Cardiac muscle cell (in vitro differentiated cells and primary cell): ENCODE measurements at regions not wholly inside any gene's neighbourhood (a gene's known extent, or its start where the extent isn't known, plus 50 kb on each side); places are given as distances from the start of the nearest gene placed in this dataset.
"Not testable (repeated sequence)": the region's sequence is repeated elsewhere in the genome, so short reads cannot be mapped to it uniquely, and the experiment has no call there.

Source experiments
- DNase-seq, 2 donors: peaks; one replicate each; pipeline versions ENCODE4 v3.0.0 to v3.0.0-alpha.2; 2010 to 2017; ENCODE audit warnings: low read depth in 1 of 2, low spot score in 1 of 2
- H3K27ac ChIP-seq: fragments of 200-600 bp; sonication (generic); 2 replicates; pipeline ENCODE4 v1.5.1; 2016
- H3K27me3 ChIP-seq: fragments of 200-600 bp; sonication (generic); 2 replicates; pipeline ENCODE4 v1.6.0; 2016; ENCODE audit warnings: control low read depth
- H3K36me3 ChIP-seq: fragments of 200-600 bp; sonication (generic); 2 replicates; pipeline ENCODE4 v1.5.1; 2016; ENCODE audit warnings: control low read depth
- H3K4me1 ChIP-seq: fragments of 200-600 bp; sonication (generic); 2 replicates; pipeline ENCODE4 v1.8.1; 2017; ENCODE audit warnings: low read depth, mild to moderate bottlenecking, mixed run types
- H3K4me3 ChIP-seq: fragments of 200-600 bp; sonication (generic); 2 replicates; pipeline ENCODE4 v1.5.1; 2016; ENCODE audit warnings: mild to moderate bottlenecking
- H3K9me3 ChIP-seq: fragments of 200-600 bp; sonication (generic); 2 replicates; pipeline ENCODE4 v1.5.1; 2017; ENCODE audit warnings: low read depth, mild to moderate bottlenecking, control low read depth
- CTCF ChIP-seq: IDR thresholded peaks from 2 replicates; pipeline ENCODE4 v1.5.1; 2012; ENCODE audit warnings: low read depth, mild to moderate bottlenecking, low read length

DNA sequence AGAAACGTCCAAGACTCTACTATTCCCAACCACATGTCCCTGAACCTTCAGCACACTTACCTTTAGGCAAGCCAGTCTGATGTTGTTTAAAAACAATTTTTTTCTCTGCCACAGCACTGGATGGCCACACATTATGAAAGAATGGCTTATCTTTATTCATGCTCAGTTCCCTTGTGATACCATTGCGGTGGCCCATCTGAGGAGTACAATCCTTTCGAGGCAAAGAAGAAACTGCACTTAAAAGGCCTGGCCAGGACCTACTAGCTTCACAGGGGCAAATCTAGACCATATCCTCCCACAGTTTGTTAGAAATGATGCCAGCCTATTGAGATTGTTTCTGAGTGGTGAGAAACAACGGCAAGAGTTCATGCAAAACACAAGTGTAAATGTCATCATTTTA, 88.4 kb upstream of the PLEKHG1 start:
- no peak for DNase-seq
- no peak overlapping the region for H3K27ac ChIP-seq
- TF ChIP-seq CTCF = no peak
- no peak overlapping the region for H3K4me3 ChIP-seq
- H3K36me3 ChIP-seq = no peaks in the 10 kb centered on the region
- no peaks in the 10 kb centered on the region for H3K4me1 ChIP-seq
- no peaks in the 10 kb centered on the region for H3K27me3 ChIP-seq
- no peaks in the 10 kb centered on the region for H3K9me3 ChIP-seq

- DNase-seq = no peak
- no peak overlapping the region for H3K27ac ChIP-seq
- H3K9me3 ChIP-seq = no peaks in the 10 kb centered on the region
Measured at GRCh38 chr6:150514806-150515380, 84.8 kb upstream of the PLEKHG1 start.

GRCh38 chr6:150516199-150516598, 83.5 kb upstream of the PLEKHG1 start:
- DNase-seq = no peak
- H3K9me3 ChIP-seq = no peaks in the 10 kb centered on the region
- no peaks in the 10 kb centered on the region for H3K36me3 ChIP-seq
- H3K4me1 ChIP-seq = no peaks in the 10 kb centered on the region
- H3K4me3 ChIP-seq = no peak overlapping the region
- H3K27me3 ChIP-seq = no peaks in the 10 kb centered on the region
- H3K27ac ChIP-seq = no peak overlapping the region
- TF ChIP-seq CTCF = no peak

More at GRCh38 chr6:150514806-150515380, 84.8 kb upstream of the PLEKHG1 start:
- Histone ChIP-seq H3K36me3 (no peaks in the 10 kb centered on the region), H3K27me3 (no peaks in the 10 kb centered on the region), H3K4me3 (no peak overlapping the region), H3K4me1 (no peaks in the 10 kb centered on the region)
- TF ChIP-seq CTCF = no peak

GRCh38 chr6:150517175-150517574, 82.5 kb upstream of the PLEKHG1 start:
- TF ChIP-seq CTCF = no peak
- Histone ChIP-seq H3K27me3 (no peaks in the 10 kb centered on the region), H3K4me3 (no peak overlapping the region), H3K9me3 (no peaks in the 10 kb centered on the region), H3K36me3 (no peaks in the 10 kb centered on the region), H3K4me1 (no peaks in the 10 kb centered on the region), H3K27ac (no peak overlapping the region)
- DNase-seq = no peak

GRCh38 chr6:150521482-150521881, 78.2 kb upstream of the PLEKHG1 start:
- H3K27me3 ChIP-seq = no peaks in the 10 kb centered on the region
- no peak for TF ChIP-seq CTCF

DNA sequence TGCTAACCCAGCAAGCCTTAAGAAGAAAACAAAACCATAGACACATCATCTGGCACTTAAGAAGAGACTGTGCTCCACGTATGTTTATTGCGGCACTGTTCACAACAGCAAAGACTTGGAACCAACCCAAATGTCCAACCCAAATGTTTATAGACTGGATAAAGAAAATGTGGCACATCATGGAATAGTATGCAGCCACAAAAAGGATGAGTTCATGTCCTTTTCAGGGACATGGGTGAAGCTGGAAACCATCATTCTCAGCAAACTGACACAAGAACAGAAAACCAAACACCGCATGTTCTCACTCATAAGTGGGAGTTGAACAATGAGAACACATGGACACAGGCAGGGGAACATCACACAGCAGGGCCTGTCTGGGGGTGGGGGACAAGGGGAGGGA, 76.5 kb upstream of the PLEKHG1 start:
- H3K27me3 ChIP-seq, H3K4me3 ChIP-seq, H3K9me3 ChIP-seq, H3K4me1 ChIP-seq, H3K27ac ChIP-seq, DNase-seq, H3K36me3 ChIP-seq: not testable (repeated sequence)

More at GRCh38 chr6:150521482-150521881, 78.2 kb upstream of the PLEKHG1 start:
- Histone ChIP-seq H3K36me3 (no peaks in the 10 kb centered on the region), H3K4me1 (no peaks in the 10 kb centered on the region), H3K27ac (no peak overlapping the region), H3K9me3 (no peaks in the 10 kb centered on the region), H3K4me3 (no peak overlapping the region)
- no peak for DNase-seq
